HG03045 (cell line): ENCODE measurements at regions not wholly inside any gene's neighbourhood (a gene's known extent, or its start where the extent isn't known, plus 50 kb on each side); places are given as distances from the start of the nearest gene placed in this dataset.
A peak's percentile ranks its signal among the peaks of the same experiment; 100 is the strongest.
"Not testable (repeated sequence)": the region's sequence is repeated elsewhere in the genome, so short reads cannot be mapped to it uniquely, and the experiment has no call there.

Experiments
- ATAC-seq: cut with Tn5 transposase; IDR thresholded peaks from one replicate; pipeline ENCODE4 v1.9.1; 2021; ENCODE audit warnings: mild to moderate bottlenecking, moderate library complexity; ENCODE audit not compliant: unreplicated experiment

GRCh38 chr2:187206471-187206870 is 241.6 kb downstream of the CALCRL start:
- ATAC-seq: no peak

GRCh38 chr2:187206071-187206470 is 242.0 kb downstream of the CALCRL start:
- ATAC-seq: no peak

- no peak for ATAC-seq
These were observed 249.9 kb downstream of the CALCRL start for GRCh38 chr2:187198136-187198535.

- ATAC-seq: no peak
These were observed 254.0 kb downstream of the CALCRL start for GRCh38 chr2:187194049-187194448.

- no peak for ATAC-seq
These were observed 259.0 kb downstream of the CALCRL start for GRCh38 chr2:187188783-187189631.

GRCh38 chr2:187187519-187187918 is 260.5 kb downstream of the CALCRL start:
- no peak for ATAC-seq

- ATAC-seq: no peak
These were observed 267.5 kb downstream of the CALCRL start for GRCh38 chr2:187180529-187180928.

GRCh38 chr2:187178876-187179275 is 269.2 kb downstream of the CALCRL start:
- ATAC-seq: not testable (repeated sequence)

- no peak for ATAC-seq
These were observed 270.8 kb downstream of the CALCRL start for GRCh38 chr2:187177253-187177652.

- ATAC-seq: no peak
These were observed 273.5 kb downstream of the CALCRL start for GRCh38 chr2:187174582-187174981.

GRCh38 chr2:187171318-187171717 is 276.7 kb downstream of the CALCRL start:
- no peak for ATAC-seq

- no peak for ATAC-seq
These were observed 278.2 kb downstream of the CALCRL start for GRCh38 chr2:187169864-187170263.

GRCh38 chr2:187168720-187169713 is 279.0 kb downstream of the CALCRL start:
- peak; percentile 60 for ATAC-seq

- ATAC-seq: no peak
These were observed 280.6 kb downstream of the CALCRL start for GRCh38 chr2:187167491-187167890.

- ATAC-seq: no peak
These were observed 282.0 kb downstream of the CALCRL start for GRCh38 chr2:187165936-187166610.

GRCh38 chr2:187158452-187158851 is 289.6 kb downstream of the CALCRL start:
- ATAC-seq: no peak

- ATAC-seq: no peak
These were observed 291.0 kb downstream of the CALCRL start for GRCh38 chr2:187157046-187157445.

- no peak for ATAC-seq
These were observed 292.6 kb downstream of the CALCRL start for GRCh38 chr2:187155476-187155875.

GRCh38 chr2:187150670-187151069 is 297.4 kb downstream of the CALCRL start:
- ATAC-seq: no peak

- ATAC-seq: no peak
These were observed 299.2 kb upstream of the ZSWIM2 start for GRCh38 chr2:187148059-187148714.
